IMR-90 (cell line): ENCODE measurements at regions not wholly inside any gene's neighbourhood (a gene's known extent, or its start where the extent isn't known, plus 50 kb on each side); places are given as distances from the start of the nearest gene placed in this dataset.

Experiments
- ATAC-seq: fragments of 200-7000 bp; cut with Tn5 transposase; 2 replicates; pipeline ENCODE4 v1.9.1; 2020; ENCODE audit warnings: low read depth, mild to moderate bottlenecking, moderate library complexity
- BruUV-seq: library from RNA; stranded (reverse); fragments of 400-500 nt; replicated peaks from 2 replicates; lab custom pipeline; 2021; lab: Mats Ljungman, UMichigan
- CTCF ChIA-PET: fragments of 300-600 bp; formaldehyde crosslinking; extraction: SDS; loops from one replicate; lab custom pipeline; 2021; ENCODE audit warnings: antibody characterized with exemption; lab: Yijun Ruan, JAX
- POLR2A ChIA-PET: fragments of 300-600 bp; sonication (Branson Sonifier 250); formaldehyde crosslinking; loops from one replicate; lab custom pipeline; 2022; ENCODE audit warnings: antibody characterized with exemption; ENCODE audit not compliant: unreplicated experiment; lab: Charles Lee
- DNase-seq: peaks from one replicate; pipeline ENCODE4 v3.0.0; 2013
- H2AFZ ChIP-seq: replicated peaks from 2 replicates; pipeline ENCODE3; 2013; ENCODE audit warnings: low read length, mild to moderate bottlenecking; ENCODE audit not compliant: poor library complexity
- H2AK5ac ChIP-seq: 2 replicates; pipeline ENCODE4 v1.6.1; 2013; ENCODE audit warnings: low read depth, low read length, inconsistent platforms
- H2AK9ac ChIP-seq: replicated peaks from 2 replicates; pipeline ENCODE3; 2013; ENCODE audit warnings: mild to moderate bottlenecking, low read depth, low read length, moderate library complexity; ENCODE audit not compliant: poor library complexity
- H2BK120ac ChIP-seq: 2 replicates; pipeline ENCODE4 v1.6.1; 2013; ENCODE audit warnings: low read depth, low read length, inconsistent platforms
- H2BK15ac ChIP-seq: 3 replicates; pipeline ENCODE4 v1.6.1; 2013; ENCODE audit warnings: low read depth, low read length, inconsistent platforms
- H2BK20ac ChIP-seq: 2 replicates; pipeline ENCODE4 v1.6.1; 2013; ENCODE audit warnings: low read depth, mild to moderate bottlenecking, inconsistent platforms, low read length, moderate library complexity
- H2BK5ac ChIP-seq: 2 replicates; pipeline ENCODE4 v1.6.1; 2013; ENCODE audit warnings: mild to moderate bottlenecking, low read depth, low read length, inconsistent platforms; ENCODE audit not compliant: poor library complexity, severe bottlenecking
- H3K14ac ChIP-seq: replicated peaks from 2 replicates; pipeline ENCODE4 v1.6.1; 2013; ENCODE audit warnings: low read depth, low read length, inconsistent platforms
- H3K18ac ChIP-seq: 2 replicates; pipeline ENCODE4 v1.6.1; 2013; ENCODE audit warnings: low read depth, low read length, control low read depth
- H3K23ac ChIP-seq: 2 replicates; pipeline ENCODE4 v1.6.1; 2013; ENCODE audit warnings: low read depth, low read length, inconsistent platforms
- H3K27ac ChIP-seq: 2 replicates; pipeline ENCODE4 v1.5.1; 2013; ENCODE audit warnings: mild to moderate bottlenecking, control low read depth, low read length; ENCODE audit not compliant: insufficient read depth
- H3K27me3 ChIP-seq: 2 replicates; pipeline ENCODE4 v1.6.1; 2013; ENCODE audit warnings: low read length; ENCODE audit not compliant: control insufficient read depth, insufficient read depth
- H3K36me3 ChIP-seq: 2 replicates; pipeline ENCODE4 v1.6.1; 2013; ENCODE audit warnings: low read length, mixed read lengths; ENCODE audit not compliant: control insufficient read depth, insufficient read depth
- H3K4ac ChIP-seq: 2 replicates; pipeline ENCODE4 v1.6.1; 2013; ENCODE audit warnings: low read depth, low read length, inconsistent platforms
- H3K4me1 ChIP-seq: 2 replicates; pipeline ENCODE4 v1.6.1; 2013; ENCODE audit warnings: low read length, mixed read lengths; ENCODE audit not compliant: control insufficient read depth, insufficient read depth
- H3K4me2 ChIP-seq: 2 replicates; pipeline ENCODE4 v1.6.1; 2013; ENCODE audit warnings: low read depth, mild to moderate bottlenecking, control low read depth, low read length, moderate library complexity
- H3K4me3 ChIP-seq: 2 replicates; pipeline ENCODE4 v1.5.1; 2013; ENCODE audit warnings: low read depth, mild to moderate bottlenecking, control low read depth, low read length, moderate library complexity; ENCODE audit not compliant: insufficient read depth
- H3K56ac ChIP-seq: 2 replicates; pipeline ENCODE4 v1.6.1; 2013; ENCODE audit warnings: low read length, inconsistent platforms; ENCODE audit not compliant: insufficient read depth; ENCODE audit errors: extremely low read depth
- H3K79me1 ChIP-seq, 2 experiments: 2 replicates each; pipeline ENCODE4 v1.6.1; 2013; ENCODE audit warnings: low read length in 2 of 2, inconsistent platforms in 1 of 2, low read depth in 1 of 2
- H3K9ac ChIP-seq: 2 replicates; pipeline ENCODE4 v1.6.1; 2013; ENCODE audit warnings: low read depth, low read length, control low read depth
- H3K9me1 ChIP-seq: 2 replicates; pipeline ENCODE4 v1.6.1; 2013; ENCODE audit warnings: low read length, inconsistent platforms; ENCODE audit not compliant: insufficient read depth
- H3K9me3 ChIP-seq: 2 replicates; pipeline ENCODE4 v1.6.1; 2013; ENCODE audit warnings: low read length; ENCODE audit not compliant: control insufficient read depth, insufficient read depth
- H4K20me1 ChIP-seq: 2 replicates; pipeline ENCODE4 v1.6.1; 2013; ENCODE audit warnings: low read length, inconsistent platforms; ENCODE audit not compliant: insufficient read depth
- H4K5ac ChIP-seq: 2 replicates; pipeline ENCODE4 v1.6.1; 2013; ENCODE audit warnings: mild to moderate bottlenecking, low read depth, low read length, control low read depth
- H4K8ac ChIP-seq, 2 experiments: 2 replicates each; pipeline ENCODE4 v1.6.1; 2013; ENCODE audit warnings: low read depth in 2 of 2, low read length in 2 of 2, control low read depth in 1 of 2, inconsistent platforms in 1 of 2
- H4K91ac ChIP-seq: 2 replicates; pipeline ENCODE4 v1.6.1; 2013; ENCODE audit warnings: low read depth, low read length, inconsistent platforms; ENCODE audit not compliant: insufficient read depth
- CHD1 ChIP-seq: IDR thresholded peaks from 2 replicates; pipeline ENCODE4 v1.6.1; 2012; ENCODE audit warnings: low read depth, low read length, improper control_type of control experiment
- CTCF ChIP-seq: conservative IDR thresholded peaks from 2 replicates; pipeline ENCODE4 v1.5.1; 2012; ENCODE audit warnings: mild to moderate bottlenecking, low read depth, low read length, improper control_type of control experiment
- ELK1 ChIP-seq: fragments of 150-350 bp; IDR thresholded peaks from 2 replicates; pipeline ENCODE4 v1.6.1; 2016; ENCODE audit warnings: low read depth, mild to moderate bottlenecking, low read length, moderate library complexity, borderline replicate concordance
- FOS ChIP-seq: fragments of 150-350 bp; IDR thresholded peaks from 2 replicates; pipeline ENCODE4 v1.6.1; 2016; ENCODE audit warnings: low read depth, low read length
- MAFK ChIP-seq: IDR thresholded peaks from 2 replicates; pipeline ENCODE4 v1.6.1; 2012; ENCODE audit warnings: low read depth, low read length, improper control_type of control experiment
- MAZ ChIP-seq: IDR thresholded peaks from 2 replicates; pipeline ENCODE4 v1.6.1; 2012; ENCODE audit warnings: low read depth, mild to moderate bottlenecking, low read length, improper control_type of control experiment, moderate library complexity, borderline replicate concordance
- MXI1 ChIP-seq: IDR thresholded peaks from 2 replicates; pipeline ENCODE4 v1.6.1; 2012; ENCODE audit warnings: low read depth, mild to moderate bottlenecking, low read length, moderate library complexity, borderline replicate concordance
- NFE2L2 ChIP-seq: fragments of 150-350 bp; IDR thresholded peaks from 2 replicates; pipeline ENCODE4 v1.6.1; 2016; ENCODE audit warnings: low read depth, mild to moderate bottlenecking, low read length
- POLR2A ChIP-seq: IDR thresholded peaks from 2 replicates; pipeline ENCODE4 v1.6.1; 2012; ENCODE audit warnings: mild to moderate bottlenecking, low read depth, low read length
- RFX5 ChIP-seq: IDR thresholded peaks from 2 replicates; pipeline ENCODE4 v1.8.0; 2012; ENCODE audit warnings: low read depth, mild to moderate bottlenecking, low read length, moderate library complexity
- SMC3 ChIP-seq: fragments of 150-350 bp; IDR thresholded peaks from 2 replicates; pipeline ENCODE4 v1.6.1; 2016; ENCODE audit warnings: low read depth, mild to moderate bottlenecking, antibody characterized with exemption, low read length, moderate library complexity
- USF2 ChIP-seq: fragments of 150-350 bp; IDR thresholded peaks from 2 replicates; pipeline ENCODE4 v1.6.1; 2017; ENCODE audit warnings: mild to moderate bottlenecking, antibody characterized with exemption, low read length, low read depth
- WGBS, 2 experiments: methylation state at CpG; one replicate each; pipeline versions ENCODE4 v1.1.5 to v1.1.7; 2013; ENCODE audit warnings: missing lambda C conversion rate in 2 of 2; ENCODE audit not compliant: insufficient read length in 1 of 2; ENCODE audit errors: extremely low coverage in 2 of 2; 5-methylcytosine and 5-hydroxymethylcytosine counted together
- dilution Hi-C: fragments of 300-500 bp; cut with HindIII; formaldehyde crosslinking; loops from one replicate; pipeline ENCODE4 v1.14.3; 2018; ENCODE audit warnings: low sequenced_read_pairs; ENCODE audit not compliant: unreplicated experiment
- in situ Hi-C: fragments of 300-500 bp; cut with MboI; formaldehyde crosslinking; loops from 3 replicates; pipeline ENCODE4 v1.14.3; 2019; ENCODE audit warnings: low sequenced_read_pairs, inconsistent platforms, mixed read lengths
- intact Hi-C: fragments of 100-400 bp; cut with micrococcal nuclease; formaldehyde crosslinking; loops from 2 replicates; pipeline ENCODE4 v1.10.0; 2022

GRCh38 chr1:14365301-14365988, 233.0 kb upstream of the KAZN start:
- no peak overlapping the region for H2BK20ac ChIP-seq
- H4K8ac ChIP-seq = no peak overlapping the region
- H4K91ac ChIP-seq = no peak overlapping the region
- H3K23ac ChIP-seq = no peak overlapping the region
- no peak overlapping the region for H3K27ac ChIP-seq
- no peak overlapping the region for H3K14ac ChIP-seq
- no peaks in the 10 kb centered on the region for H3K36me3 ChIP-seq
- no peaks in the 10 kb centered on the region; the same call in 1 of the 2 replicates for H3K27me3 ChIP-seq
- WGBS, 2 experiments = no CpG with 5 or more reads among the region's 13 CpGs
- intact Hi-C loops (no loop called here), in situ Hi-C loops (no loop called here), dilution Hi-C loops (no loop called here)
- no peak for ATAC-seq
- no peak for TF ChIP-seq CHD1
- TF ChIP-seq FOS = no peak
- TF ChIP-seq POLR2A = no peak
- no peak for TF ChIP-seq USF2
- TF ChIP-seq RFX5 = no peak
- no peak for TF ChIP-seq MXI1
- no peak for TF ChIP-seq CTCF
- TF ChIP-seq NFE2L2 = no peak
- TF ChIP-seq SMC3 = no peak
- TF ChIP-seq MAFK = no peak
- no peak for TF ChIP-seq ELK1
- no peak for TF ChIP-seq MAZ
- no peaks in the 10 kb centered on the region for H4K20me1 ChIP-seq
- no peak overlapping the region for H2AK5ac ChIP-seq
- no peak overlapping the region for H2AK9ac ChIP-seq
- H3K9me1 ChIP-seq = no peaks in the 10 kb centered on the region
- H3K4me3 ChIP-seq = no peak overlapping the region
- H2BK120ac ChIP-seq = no peak overlapping the region
- H2AFZ ChIP-seq = no peak overlapping the region
- CTCF ChIA-PET = no interaction called here
- H3K9me3 ChIP-seq = 0 out of 2 replicates have a peak, but pooled peaks cover 4% of the 10 kb centered on the region
- no peak overlapping the region for H3K18ac ChIP-seq
- H4K5ac ChIP-seq = no peak overlapping the region
- POLR2A ChIA-PET = no interaction called here
- no peak overlapping the region for H3K4me2 ChIP-seq
- H3K9ac ChIP-seq = no peak overlapping the region
- H2BK15ac ChIP-seq = no peak overlapping the region
- no peak for DNase-seq
- no TSS peak for BruUV-seq
- H2BK5ac ChIP-seq = no peak overlapping the region
- H3K4me1 ChIP-seq = peaks cover 2% of the 10 kb centered on the region; the same call in 1 of the 2 replicates
- H3K79me1 ChIP-seq = no peaks in the 10 kb centered on the region
- H3K4ac ChIP-seq = no peak overlapping the region
- H3K56ac ChIP-seq = no peak overlapping the region
